ENCODE measurements at regions not wholly inside any gene's neighbourhood (a gene's known extent, or its start where the extent isn't known, plus 50 kb on each side); places are given as distances from the start of the nearest gene placed in this dataset.

- H3K36me3 ChIP-seq: no peaks in the 10 kb centered on the region
- H3K4me3 ChIP-seq: no peak overlapping the region
- DNase-seq: peak in 1 of 4 donors; percentile 17
- TF ChIP-seq CTCF (IDR thresholded peaks at IDR 0.05): no peak
- H3K27me3 ChIP-seq: no peaks in the 10 kb centered on the region
- no peaks in the 10 kb centered on the region for H3K9me3 ChIP-seq
- intact Hi-C loops (cut with DNase I): no loop called here
- ATAC-seq: no peak
- no peak overlapping the region for H3K27ac ChIP-seq
- no peaks in the 10 kb centered on the region for H3K4me1 ChIP-seq
These were observed 851.1 kb downstream of the SLC4A3 start for GRCh38 chr2:220478305-220479058.

GRCh38 chr2:220482716-220483115 is 855.3 kb downstream of the SLC4A3 start:
- Histone ChIP-seq H3K4me1 (no peaks in the 10 kb centered on the region), H3K27me3 (no peaks in the 10 kb centered on the region), H3K9me3 (no peaks in the 10 kb centered on the region), H3K27ac (no peak overlapping the region), H3K36me3 (no peaks in the 10 kb centered on the region), H3K4me3 (no peak overlapping the region)
- no peak for DNase-seq
- intact Hi-C loops (cut with DNase I): no loop called here
- ATAC-seq: no peak
- no peak for TF ChIP-seq CTCF (IDR thresholded peaks at IDR 0.05)

DNA sequence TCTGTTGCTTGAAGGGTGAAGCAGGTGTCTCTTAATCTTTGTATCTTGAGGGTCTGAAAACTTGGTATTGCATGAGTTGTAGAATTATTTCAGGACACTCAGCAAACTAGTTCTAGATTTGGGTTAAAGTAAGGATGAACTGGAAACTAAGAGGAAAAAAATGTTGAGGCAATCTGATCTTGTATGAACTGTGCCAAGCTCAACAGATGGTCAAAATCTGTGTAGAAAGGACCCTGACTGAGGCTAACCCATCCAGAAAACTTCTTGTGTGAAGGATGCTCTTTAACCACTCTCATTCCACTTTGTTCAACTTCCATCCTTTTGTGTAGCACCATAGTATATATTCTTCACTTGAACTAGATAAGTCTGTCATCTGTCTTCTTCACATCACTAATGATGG is 861.7 kb downstream of the SLC4A3 start:
- Histone ChIP-seq H3K4me3 (no peak overlapping the region), H3K27me3 (no peaks in the 10 kb centered on the region), H3K4me1 (no peaks in the 10 kb centered on the region), H3K27ac (no peak overlapping the region), H3K36me3 (no peaks in the 10 kb centered on the region), H3K9me3 (no peaks in the 10 kb centered on the region)
- DNase-seq: no peak
- ATAC-seq: no peak
- TF ChIP-seq CTCF (IDR thresholded peaks at IDR 0.05): no peak
- intact Hi-C loops (cut with DNase I): no loop called here

GRCh38 chr2:220491670-220492069 is 864.2 kb downstream of the SLC4A3 start:
- Histone ChIP-seq H3K4me1 (no peaks in the 10 kb centered on the region), H3K27me3 (no peaks in the 10 kb centered on the region), H3K27ac (no peak overlapping the region), H3K4me3 (no peak overlapping the region), H3K36me3 (no peaks in the 10 kb centered on the region), H3K9me3 (no peaks in the 10 kb centered on the region)
- no peak for DNase-seq
- intact Hi-C loops (cut with DNase I): no loop called here
- no peak for TF ChIP-seq CTCF (IDR thresholded peaks at IDR 0.05)
- ATAC-seq: no peak

- Histone ChIP-seq H3K4me3 (no peak overlapping the region), H3K27ac (no peak overlapping the region), H3K36me3 (no peaks in the 10 kb centered on the region), H3K4me1 (no peaks in the 10 kb centered on the region), H3K9me3 (no peaks in the 10 kb centered on the region), H3K27me3 (no peaks in the 10 kb centered on the region)
- DNase-seq (no peak), ATAC-seq (no peak)
- TF ChIP-seq CTCF (IDR thresholded peaks at IDR 0.05): no peak
- intact Hi-C loops (cut with DNase I): no loop called here
These were observed 866.6 kb downstream of the SLC4A3 start for GRCh38 chr2:220493871-220494525.
